Choroid plexus epithelial cell (primary cell): ENCODE measurements at regions not wholly inside any gene's neighbourhood (a gene's known extent, or its start where the extent isn't known, plus 50 kb on each side); places are given as distances from the start of the nearest gene placed in this dataset.

ENCODE experiments used
- DNase-seq: peaks from one replicate; pipeline ENCODE4 v3.0.0-alpha.2; 2010; ENCODE audit warnings: low read depth
- H3K4me3 ChIP-seq: 2 replicates; pipeline ENCODE4 v1.5.1; 2011; ENCODE audit warnings: low read depth, mild to moderate bottlenecking, control low read depth, low read length, moderate library complexity
- TF ChIP-seq, protein P1 (sequence below): conservative IDR thresholded peaks from 2 replicates; pipeline ENCODE4 v1.5.1; 2011; ENCODE audit warnings: low read depth, mild to moderate bottlenecking, control low read depth, inconsistent platforms, low read length, moderate library complexity

DNA sequence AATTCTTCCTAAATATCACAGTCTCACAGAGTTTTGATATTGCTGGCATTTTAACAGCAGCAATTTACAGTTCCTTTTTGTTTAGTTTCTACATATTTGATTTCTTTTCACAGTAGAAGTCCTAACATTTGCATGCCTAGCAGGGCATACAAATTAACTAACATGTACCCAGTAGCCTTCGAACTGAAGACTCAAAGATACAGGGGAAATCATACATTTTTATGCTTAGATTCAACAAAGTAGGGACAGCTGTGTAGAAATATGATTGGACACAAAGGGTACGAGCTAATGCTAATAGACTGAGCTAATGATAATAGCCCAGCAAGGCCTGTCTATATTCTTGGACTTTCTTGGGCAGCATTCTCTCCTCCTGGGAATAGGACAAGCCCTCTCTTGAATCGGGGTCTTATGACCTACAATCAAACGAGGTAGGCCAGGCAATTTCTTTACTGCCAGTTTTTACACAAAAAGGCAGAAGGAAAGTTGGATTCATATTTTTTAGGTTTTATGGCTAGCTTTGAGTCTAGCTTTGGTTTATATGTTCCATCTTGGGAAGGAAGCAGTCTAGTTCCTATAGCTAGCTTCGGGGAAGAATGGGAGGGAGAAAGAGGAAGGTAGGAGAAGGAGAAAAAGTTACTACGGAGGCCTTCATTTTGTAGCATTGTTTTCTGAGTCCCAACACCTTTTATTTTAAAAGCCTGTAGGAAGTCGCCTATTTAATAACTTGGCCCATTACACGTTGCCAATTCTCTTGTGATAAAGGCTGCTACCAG is 115.8 kb downstream of the HFE start:
- DNase-seq, result no peak
- no peak overlapping the region for H3K4me3 ChIP-seq
- TF ChIP-seq, protein P1, sequence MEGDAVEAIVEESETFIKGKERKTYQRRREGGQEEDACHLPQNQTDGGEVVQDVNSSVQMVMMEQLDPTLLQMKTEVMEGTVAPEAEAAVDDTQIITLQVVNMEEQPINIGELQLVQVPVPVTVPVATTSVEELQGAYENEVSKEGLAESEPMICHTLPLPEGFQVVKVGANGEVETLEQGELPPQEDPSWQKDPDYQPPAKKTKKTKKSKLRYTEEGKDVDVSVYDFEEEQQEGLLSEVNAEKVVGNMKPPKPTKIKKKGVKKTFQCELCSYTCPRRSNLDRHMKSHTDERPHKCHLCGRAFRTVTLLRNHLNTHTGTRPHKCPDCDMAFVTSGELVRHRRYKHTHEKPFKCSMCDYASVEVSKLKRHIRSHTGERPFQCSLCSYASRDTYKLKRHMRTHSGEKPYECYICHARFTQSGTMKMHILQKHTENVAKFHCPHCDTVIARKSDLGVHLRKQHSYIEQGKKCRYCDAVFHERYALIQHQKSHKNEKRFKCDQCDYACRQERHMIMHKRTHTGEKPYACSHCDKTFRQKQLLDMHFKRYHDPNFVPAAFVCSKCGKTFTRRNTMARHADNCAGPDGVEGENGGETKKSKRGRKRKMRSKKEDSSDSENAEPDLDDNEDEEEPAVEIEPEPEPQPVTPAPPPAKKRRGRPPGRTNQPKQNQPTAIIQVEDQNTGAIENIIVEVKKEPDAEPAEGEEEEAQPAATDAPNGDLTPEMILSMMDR, result no peak

DNA sequence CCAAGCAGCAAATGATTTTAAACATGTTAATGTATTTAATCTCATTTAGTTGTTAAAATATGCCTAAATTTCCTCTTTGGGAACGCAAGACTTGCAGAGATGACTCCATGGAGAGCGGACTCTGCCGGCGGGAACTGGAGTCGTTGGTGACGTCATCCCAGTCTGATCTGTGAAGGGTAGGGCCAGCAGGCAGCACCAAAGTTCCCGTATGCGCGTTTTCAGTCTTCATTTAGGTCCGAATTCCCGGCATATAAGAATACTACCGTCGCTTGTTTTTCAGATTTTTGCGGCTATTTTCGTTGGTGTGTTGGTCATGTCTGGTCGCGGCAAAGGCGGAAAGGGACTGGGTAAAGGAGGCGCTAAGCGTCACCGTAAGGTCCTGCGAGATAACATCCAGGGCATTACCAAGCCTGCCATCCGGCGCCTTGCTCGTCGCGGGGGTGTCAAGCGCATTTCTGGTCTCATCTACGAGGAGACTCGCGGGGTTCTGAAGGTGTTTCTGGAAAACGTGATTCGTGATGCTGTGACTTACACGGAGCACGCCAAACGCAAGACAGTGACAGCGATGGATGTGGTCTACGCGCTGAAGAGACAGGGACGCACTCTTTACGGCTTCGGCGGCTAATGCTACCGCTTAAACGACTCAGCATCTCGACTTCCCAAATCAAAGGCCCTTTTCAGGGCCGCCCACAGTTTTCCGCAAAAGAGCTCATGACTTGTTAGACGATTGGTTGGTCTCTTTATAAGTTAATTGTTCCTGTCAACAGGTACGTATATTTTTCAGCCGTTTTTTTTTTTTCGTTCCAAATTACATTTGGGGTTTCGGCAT is 117.3 kb downstream of the HFE start:
- TF ChIP-seq, protein P1, result peak; percentile 50
- DNase-seq, result peak; percentile 100
- peak overlapping the region; percentile 89 for H3K4me3 ChIP-seq

DNA sequence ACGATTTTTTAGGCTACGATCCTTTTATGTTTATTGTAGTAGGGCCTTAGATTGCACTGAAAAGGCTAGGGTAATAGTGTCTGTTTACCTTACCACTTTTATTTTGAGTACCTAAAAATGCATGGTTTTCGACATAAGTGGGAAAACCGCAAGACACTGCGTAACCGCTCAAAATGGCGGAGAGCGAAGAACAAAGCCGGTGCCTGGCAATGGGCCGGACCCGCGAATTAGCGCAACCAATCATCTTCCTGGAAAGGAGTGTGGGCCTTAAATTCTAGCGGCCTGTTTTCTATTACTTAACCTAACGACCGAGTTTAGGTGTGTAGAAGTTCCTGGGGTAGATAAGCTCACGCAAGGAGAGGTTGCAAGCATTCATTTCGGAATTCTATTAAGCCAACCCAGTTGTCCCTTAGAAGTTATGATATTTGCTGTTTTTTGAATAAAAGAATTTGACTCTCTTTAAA is 118.0 kb downstream of the HFE start:
- DNase-seq, result peak; percentile 94
- H3K4me3 ChIP-seq, result peak overlapping the region; percentile 89
- TF ChIP-seq, protein P1, result no peak

DNA sequence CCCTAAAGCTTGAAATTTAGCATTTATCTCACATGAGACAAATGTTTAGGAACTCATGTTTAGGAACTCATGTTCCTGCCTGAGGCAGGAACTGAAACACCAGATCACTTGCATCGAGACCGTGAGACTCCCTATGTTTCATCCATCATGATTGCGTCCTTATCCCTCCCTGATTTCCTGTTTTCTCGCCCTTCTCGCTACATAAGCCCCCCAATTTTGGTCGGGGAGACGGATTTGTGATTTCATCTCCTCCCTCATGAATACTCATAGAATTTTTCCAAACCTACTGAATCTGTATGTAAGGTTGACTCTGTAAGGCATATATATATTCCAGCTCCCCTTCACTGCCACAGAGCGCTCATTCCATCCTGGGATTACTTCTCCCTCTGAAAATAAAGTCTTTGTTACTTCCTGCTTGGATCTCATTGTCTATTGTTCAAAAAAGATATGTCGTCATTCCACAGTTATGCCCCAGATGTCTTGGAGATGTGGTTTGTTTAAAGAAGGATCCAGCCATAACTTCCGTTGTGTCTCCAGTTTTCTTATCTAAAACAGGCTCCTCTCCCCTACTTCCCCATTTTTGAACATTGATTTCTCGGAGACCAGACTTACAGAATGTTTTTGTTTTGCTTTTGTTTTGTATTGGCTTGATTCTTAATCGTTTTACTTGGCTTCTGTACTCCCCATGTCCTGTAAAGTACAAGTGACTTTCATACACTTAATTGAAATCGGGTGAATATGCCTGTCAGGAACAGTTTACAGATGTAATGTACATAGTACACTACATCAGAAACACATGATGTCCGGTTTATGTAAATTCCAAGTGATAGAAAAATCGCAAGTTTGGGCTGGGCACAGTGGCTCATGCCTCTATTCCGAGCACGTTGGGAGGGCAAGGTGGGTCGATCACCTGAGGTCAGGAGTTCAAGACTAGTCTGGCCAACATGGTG is 118.7 kb downstream of the HFE start:
- DNase-seq, result peak; percentile 84
- TF ChIP-seq, protein P1, result no peak
- peak overlapping the region; percentile 89 for H3K4me3 ChIP-seq

DNA sequence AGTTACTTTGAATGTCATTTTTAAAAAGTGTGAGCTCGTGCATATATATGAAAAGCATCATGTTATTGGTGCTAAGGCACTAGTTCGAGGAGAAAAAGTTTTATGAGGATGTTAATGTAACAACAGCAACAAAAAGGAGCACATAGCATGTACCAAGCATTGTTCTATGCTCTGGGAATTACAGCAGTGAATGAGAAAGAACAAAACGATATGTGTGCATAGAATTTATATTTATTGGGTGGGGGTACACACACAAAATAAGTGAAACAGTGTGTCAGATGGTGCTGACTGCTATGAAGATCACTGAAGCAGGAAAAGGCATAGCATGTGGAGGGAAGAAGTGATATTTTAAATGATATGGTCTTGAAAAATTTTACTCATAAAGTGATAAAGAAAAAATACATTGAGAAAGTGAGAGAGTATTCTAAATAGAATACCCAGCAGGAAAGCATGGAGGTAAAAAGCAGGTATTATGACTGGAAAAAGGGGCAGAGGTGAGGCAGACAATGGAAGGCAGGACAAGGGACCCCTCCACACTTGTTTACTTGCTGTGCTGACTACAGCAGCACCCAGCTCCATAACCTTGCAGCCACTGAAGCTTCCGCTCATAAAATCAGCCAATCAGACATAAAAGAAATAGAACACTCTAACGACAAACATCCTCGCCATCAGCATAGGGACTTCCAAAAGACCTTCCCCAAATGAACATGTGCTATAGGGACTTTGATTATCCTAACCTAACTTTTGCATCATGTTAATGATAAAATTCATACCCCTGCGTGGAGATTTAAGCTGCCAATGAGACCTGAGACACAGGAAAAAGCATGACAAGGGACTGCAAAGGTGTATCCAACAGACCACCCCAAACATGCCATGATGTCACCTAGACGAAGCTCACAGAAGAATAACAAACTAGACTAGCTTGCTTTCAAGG is 119.9 kb downstream of the HFE start:
- TF ChIP-seq, protein P1, result no peak
- DNase-seq, result no peak
- H3K4me3 ChIP-seq, result peak overlapping the region; percentile 89

DNA sequence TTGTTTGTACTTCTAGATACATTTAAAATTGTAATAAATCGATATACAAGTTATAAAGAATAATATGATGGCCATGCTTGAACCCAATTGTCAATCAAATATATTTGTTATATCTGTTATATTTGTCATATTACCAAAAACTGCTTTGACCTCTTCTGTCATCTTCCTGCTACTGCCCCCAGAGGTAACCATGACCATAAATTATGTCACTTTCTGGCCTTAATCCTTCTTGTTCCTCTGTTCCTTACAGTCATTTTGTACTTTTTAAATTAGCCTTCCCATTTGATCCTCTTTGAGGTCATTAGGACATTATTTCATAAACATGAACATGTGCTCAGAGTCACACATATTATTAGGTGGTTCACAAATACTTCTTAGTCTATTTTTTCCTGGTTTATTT is 124.7 kb downstream of the HFE start:
- DNase-seq, result no peak
- TF ChIP-seq, protein P1, result no peak
- H3K4me3 ChIP-seq, result no peak overlapping the region
